ENCODE measurements at regions not wholly inside any gene's neighbourhood (a gene's known extent, or its start where the extent isn't known, plus 50 kb on each side); places are given as distances from the start of the nearest gene placed in this dataset.

GRCh38 chr12:79534029-79534867 is 156.5 kb downstream of the PAWR start:
- no peak overlapping the region for H3K4me3 ChIP-seq (ENCODE audit: low read depth, low read length)
- TF ChIP-seq MAX (IDR thresholded peaks at IDR 0.05; ENCODE audit: low read depth, low read length), result no peak
- TF ChIP-seq POLR2A (IDR thresholded peaks at IDR 0.05; ENCODE audit: extremely low read depth, insufficient read length), result no peak
- TF ChIP-seq MYC (IDR thresholded peaks at IDR 0.05; ENCODE audit: low read depth, low read length), result no peak
- DNase-seq (ENCODE audit: low read depth), result no peak

GRCh38 chr12:79532907-79533288 is 157.9 kb downstream of the PAWR start:
- H3K4me3 ChIP-seq (ENCODE audit: low read depth, low read length), result no peak overlapping the region
- DNase-seq (ENCODE audit: low read depth), result no peak
- TF ChIP-seq POLR2A (IDR thresholded peaks at IDR 0.05; ENCODE audit: extremely low read depth, insufficient read length) (no peak), MYC (IDR thresholded peaks at IDR 0.05; ENCODE audit: low read depth, low read length) (no peak), MAX (IDR thresholded peaks at IDR 0.05; ENCODE audit: low read depth, low read length) (no peak)

- no peak for DNase-seq (ENCODE audit: low read depth)
- TF ChIP-seq CTCF (IDR thresholded peaks at IDR 0.05; ENCODE audit: low read depth, low read length) (no peak), MYC (IDR thresholded peaks at IDR 0.05; ENCODE audit: low read depth, low read length) (no peak), POLR2A (IDR thresholded peaks at IDR 0.05; ENCODE audit: extremely low read depth, insufficient read length) (no peak), MAX (IDR thresholded peaks at IDR 0.05; ENCODE audit: low read depth, low read length) (no peak)
- H3K4me3 ChIP-seq (ENCODE audit: low read depth, low read length), result no peak overlapping the region
Observed at GRCh38 chr12:79531518-79531917, 159.2 kb downstream of the PAWR start.

GRCh38 chr12:79527473-79527872 is 163.3 kb downstream of the PAWR start:
- TF ChIP-seq CTCF (IDR thresholded peaks at IDR 0.05; ENCODE audit: low read depth, low read length) (no peak), MYC (IDR thresholded peaks at IDR 0.05; ENCODE audit: low read depth, low read length) (no peak), MAX (IDR thresholded peaks at IDR 0.05; ENCODE audit: low read depth, low read length) (no peak), POLR2A (IDR thresholded peaks at IDR 0.05; ENCODE audit: extremely low read depth, insufficient read length) (no peak)
- no peak for DNase-seq (ENCODE audit: low read depth)
- H3K4me3 ChIP-seq (ENCODE audit: low read depth, low read length), result no peak overlapping the region

GRCh38 chr12:79525357-79525756 is 165.4 kb downstream of the PAWR start:
- H3K4me3 ChIP-seq (ENCODE audit: low read depth, low read length), result no peak overlapping the region
- no peak for DNase-seq (ENCODE audit: low read depth)
- no peak for TF ChIP-seq MAX (IDR thresholded peaks at IDR 0.05; ENCODE audit: low read depth, low read length)
- TF ChIP-seq CTCF (IDR thresholded peaks at IDR 0.05; ENCODE audit: low read depth, low read length), result no peak

GRCh38 chr12:79524507-79525148 is 166.1 kb downstream of the PAWR start:
- TF ChIP-seq POLR2A (IDR thresholded peaks at IDR 0.05; ENCODE audit: extremely low read depth, insufficient read length) (no peak), CTCF (IDR thresholded peaks at IDR 0.05; ENCODE audit: low read depth, low read length) (no peak), MYC (IDR thresholded peaks at IDR 0.05; ENCODE audit: low read depth, low read length) (no peak)
- DNase-seq (ENCODE audit: low read depth), result no peak
- no peak overlapping the region for H3K4me3 ChIP-seq (ENCODE audit: low read depth, low read length)

Data from NB4 (cell line).